Dedifferentiated amniotic fluid mesenchymal stem cell (primary cell): ENCODE measurements at regions not wholly inside any gene's neighbourhood (a gene's known extent, or its start where the extent isn't known, plus 50 kb on each side); places are given as distances from the start of the nearest gene placed in this dataset.
A peak's percentile ranks its signal among the peaks of the same experiment; 100 is the strongest.
"Not testable (repeated sequence)": the region's sequence is repeated elsewhere in the genome, so short reads cannot be mapped to it uniquely, and the experiment has no call there.

Experiments
- DNase-seq: peaks from one replicate; pipeline ENCODE4 v3.0.0-alpha.2; 2016; ENCODE audit errors: extremely low spot score

- DNase-seq: not testable (repeated sequence)
Measured at GRCh38 chr17:13150738-13151137, 132.9 kb upstream of the ELAC2 start.

GRCh38 chr17:13143001-13143400 lies 125.2 kb upstream of the ELAC2 start:
- DNase-seq: no peak

GRCh38 chr17:13140750-13141149 lies 122.9 kb upstream of the ELAC2 start:
- no peak for DNase-seq

- no peak for DNase-seq
Measured at GRCh38 chr17:13135506-13135905, 117.7 kb upstream of the ELAC2 start.

- DNase-seq: no peak
Measured at GRCh38 chr17:13134076-13134475, 116.2 kb upstream of the ELAC2 start.

GRCh38 chr17:13131225-13131624 lies 113.4 kb upstream of the ELAC2 start:
- DNase-seq: no peak

- DNase-seq: no peak
Measured at GRCh38 chr17:13129356-13129755, 111.5 kb upstream of the ELAC2 start.

GRCh38 chr17:13128676-13129075 lies 110.8 kb upstream of the ELAC2 start:
- no peak for DNase-seq

- DNase-seq: no peak
Measured at GRCh38 chr17:13127921-13128602, 110.2 kb upstream of the ELAC2 start.

GRCh38 chr17:13120864-13121263 lies 103.0 kb upstream of the ELAC2 start:
- DNase-seq: no peak

- DNase-seq: no peak
Measured at GRCh38 chr17:13118311-13118710, 100.5 kb upstream of the ELAC2 start.

- no peak for DNase-seq
Measured at GRCh38 chr17:13117616-13118015, 99.8 kb upstream of the ELAC2 start.

- peak; percentile 36 for DNase-seq
Measured at GRCh38 chr17:13114601-13115031, 96.8 kb upstream of the ELAC2 start.

- DNase-seq: no peak
Measured at GRCh38 chr17:13113821-13114525, 96.1 kb upstream of the ELAC2 start.

- DNase-seq: no peak
Measured at GRCh38 chr17:13107676-13108235, 89.9 kb upstream of the ELAC2 start.

- no peak for DNase-seq
Measured at GRCh38 chr17:13106171-13106570, 88.3 kb upstream of the ELAC2 start.

- DNase-seq: no peak
Measured at GRCh38 chr17:13104576-13104975, 86.7 kb upstream of the ELAC2 start.

- DNase-seq: no peak
Measured at GRCh38 chr17:13102477-13102876, 84.7 kb upstream of the ELAC2 start.

- no peak for DNase-seq
Measured at GRCh38 chr17:13099926-13100325, 82.1 kb upstream of the ELAC2 start.

- DNase-seq: no peak
Measured at GRCh38 chr17:13099089-13099735, 81.4 kb upstream of the ELAC2 start.

- DNase-seq: no peak
Measured at GRCh38 chr17:13096291-13096690, 78.5 kb upstream of the ELAC2 start.

GRCh38 chr17:13092010-13092409 lies 74.2 kb upstream of the ELAC2 start:
- not testable (repeated sequence) for DNase-seq

GRCh38 chr17:13088666-13089065 lies 70.8 kb upstream of the ELAC2 start:
- no peak for DNase-seq
